DND-41 (cell line): ENCODE measurements at regions not wholly inside any gene's neighbourhood (a gene's known extent, or its start where the extent isn't known, plus 50 kb on each side); places are given as distances from the start of the nearest gene placed in this dataset.

Source experiments
- CTCF ChIP-seq: IDR thresholded peaks from 2 replicates; pipeline ENCODE4 v1.5.1; 2012; ENCODE audit warnings: borderline replicate concordance, low read length, moderate library complexity, mild to moderate bottlenecking; ENCODE audit not compliant: poor library complexity, severe bottlenecking; ENCODE audit errors: extremely low read depth
- EZH2 ChIP-seq: IDR thresholded peaks from 3 replicates; pipeline ENCODE4 v1.6.1; 2012; ENCODE audit warnings: borderline replicate concordance, low read depth, mild to moderate bottlenecking, moderate library complexity, low read length, inconsistent platforms; ENCODE audit not compliant: severe bottlenecking

- TF ChIP-seq CTCF (no peak), EZH2 (no peak)
These were observed 60.3 kb downstream of the TET3 start for GRCh38 chr2:74044999-74045398.
